GM23338 (cell line): ENCODE measurements at regions not wholly inside any gene's neighbourhood (a gene's known extent, or its start where the extent isn't known, plus 50 kb on each side); places are given as distances from the start of the nearest gene placed in this dataset.

Experiments used
- ATAC-seq: fragments of 200-7000 bp; cut with Tn5 transposase; 3 replicates; pipeline ENCODE4 v1.9.1; 2020
- DNase-seq: peaks from one replicate; pipeline ENCODE4 v3.0.0-alpha.2; 2015; ENCODE audit warnings: low spot score
- H2AFZ ChIP-seq: fragments of 200-600 bp; sonication (generic); 2 replicates; pipeline ENCODE4 v1.8.0; 2016; ENCODE audit warnings: antibody characterized with exemption, mild to moderate bottlenecking, moderate library complexity
- H3F3A ChIP-seq: fragments of 200-600 bp; sonication (generic); replicated peaks from 2 replicates; pipeline ENCODE4 v1.8.0; 2017; ENCODE audit warnings: antibody characterized with exemption, mixed run types, low read depth
- H3K27ac ChIP-seq: fragments of 200-600 bp; sonication (generic); 2 replicates; pipeline ENCODE4 v1.6.1; 2016; ENCODE audit warnings: low read depth
- H3K27me3 ChIP-seq: fragments of 200-600 bp; sonication (generic); 2 replicates; pipeline ENCODE4 v1.8.0; 2016; ENCODE audit warnings: mild to moderate bottlenecking, mixed run types, moderate library complexity; ENCODE audit not compliant: insufficient read depth
- H3K36me3 ChIP-seq: fragments of 200-600 bp; sonication (generic); 2 replicates; pipeline ENCODE4 v1.8.0; 2016; ENCODE audit warnings: mild to moderate bottlenecking; ENCODE audit not compliant: insufficient read depth
- H3K4me1 ChIP-seq: fragments of 200-600 bp; sonication (generic); 2 replicates; pipeline ENCODE4 v1.8.0; 2016; ENCODE audit warnings: mild to moderate bottlenecking, moderate library complexity; ENCODE audit not compliant: insufficient read depth
- H3K4me2 ChIP-seq: fragments of 200-600 bp; sonication (generic); 2 replicates; pipeline ENCODE4 v1.7.1; 2017; ENCODE audit warnings: mixed run types
- H3K4me3 ChIP-seq: fragments of 200-600 bp; sonication (generic); 2 replicates; pipeline ENCODE4 v1.6.1; 2016; ENCODE audit warnings: mixed run types
- H3K79me2 ChIP-seq: fragments of 200-600 bp; sonication (generic); replicated peaks from 2 replicates; pipeline ENCODE4 v1.8.0; 2017; ENCODE audit warnings: mild to moderate bottlenecking; ENCODE audit not compliant: insufficient read depth
- H3K9me2 ChIP-seq: fragments of 200-600 bp; sonication (generic); 2 replicates; pipeline ENCODE4 v1.8.0; 2017; ENCODE audit not compliant: insufficient read depth
- H4K20me1 ChIP-seq: fragments of 200-600 bp; sonication (generic); replicated peaks from 2 replicates; pipeline ENCODE4 v1.8.0; 2017; ENCODE audit warnings: mild to moderate bottlenecking; ENCODE audit not compliant: insufficient read depth
- H3K27ac Mint-ChIP-seq: 2 replicates; pipeline ENCODE4 v1.8.0; 2020; ENCODE audit warnings: inconsistent platforms, mild to moderate bottlenecking, moderate library complexity, mixed read lengths
- H3K27me3 Mint-ChIP-seq: 3 replicates; pipeline ENCODE4 v1.8.0; 2022; ENCODE audit warnings: low read depth, mild to moderate bottlenecking, moderate library complexity, mixed read lengths, inconsistent platforms; ENCODE audit not compliant: insufficient read depth, poor library complexity
- H3K36me3 Mint-ChIP-seq: 3 replicates; pipeline ENCODE4 v1.8.0; 2021; ENCODE audit warnings: low read depth, mild to moderate bottlenecking, inconsistent platforms, moderate library complexity, mixed read lengths
- H3K4me1 Mint-ChIP-seq: 3 replicates; pipeline ENCODE4 v1.8.0; 2020; ENCODE audit warnings: mild to moderate bottlenecking, inconsistent platforms, mixed read lengths
- H3K4me3 Mint-ChIP-seq: 3 replicates; pipeline ENCODE4 v1.8.0; 2021; ENCODE audit warnings: moderate library complexity, mild to moderate bottlenecking, inconsistent platforms, mixed read lengths
- H3K9me3 Mint-ChIP-seq: 3 replicates; pipeline ENCODE4 v1.8.0; 2020; ENCODE audit warnings: moderate library complexity, mild to moderate bottlenecking, inconsistent platforms, mixed read lengths
- EZH2 ChIP-seq: fragments of 200-600 bp; sonication (generic); IDR thresholded peaks from one replicate; pipeline ENCODE4 v1.8.0; 2017; ENCODE audit warnings: antibody characterized with exemption, mild to moderate bottlenecking, low read depth; ENCODE audit not compliant: unreplicated experiment
- EZH2phosphoT487 ChIP-seq: fragments of 200-600 bp; sonication (generic); IDR thresholded peaks from one replicate; pipeline ENCODE4 v1.8.1; 2018; ENCODE audit warnings: antibody characterized with exemption; ENCODE audit not compliant: unreplicated experiment
- JUNB ChIP-seq: IDR thresholded peaks from one replicate; pipeline ENCODE4 v1.6.1; 2016; ENCODE audit warnings: antibody characterized with exemption; ENCODE audit not compliant: unreplicated experiment
- NANOG ChIP-seq: IDR thresholded peaks from 2 replicates; pipeline ENCODE4 v1.6.1; 2016; ENCODE audit warnings: antibody characterized with exemption, borderline replicate concordance
- POLR2AphosphoS5 ChIP-seq: IDR thresholded peaks from 2 replicates; pipeline ENCODE4 v1.6.1; 2016; ENCODE audit warnings: antibody characterized with exemption, low read depth
- STAT1 ChIP-seq: IDR thresholded peaks from one replicate; pipeline ENCODE4 v1.6.1; 2016; ENCODE audit warnings: antibody characterized with exemption; ENCODE audit not compliant: unreplicated experiment
- ZNF331 ChIP-seq: fragments of 250-450 bp; sonication (Bioruptor Pico); IDR thresholded peaks from 2 replicates; pipeline ENCODE4 v1.5.0; 2020; ENCODE audit warnings: low read depth, mild to moderate bottlenecking, moderate library complexity
- TF ChIP-seq, protein P1 (sequence below): fragments of 250-450 bp; sonication (Bioruptor Pico); IDR thresholded peaks from 2 replicates; pipeline ENCODE4 v1.5.0; 2020; ENCODE audit warnings: mild to moderate bottlenecking, moderate library complexity
- TF ChIP-seq, protein P2 (sequence below): IDR thresholded peaks from one replicate; pipeline ENCODE4 v1.6.1; 2018; ENCODE audit warnings: antibody characterized with exemption; ENCODE audit not compliant: unreplicated experiment
- TF ChIP-seq, protein P3 (sequence below): IDR thresholded peaks from 2 replicates; pipeline ENCODE4 v1.6.1; 2016; ENCODE audit warnings: antibody characterized with exemption

DNA sequence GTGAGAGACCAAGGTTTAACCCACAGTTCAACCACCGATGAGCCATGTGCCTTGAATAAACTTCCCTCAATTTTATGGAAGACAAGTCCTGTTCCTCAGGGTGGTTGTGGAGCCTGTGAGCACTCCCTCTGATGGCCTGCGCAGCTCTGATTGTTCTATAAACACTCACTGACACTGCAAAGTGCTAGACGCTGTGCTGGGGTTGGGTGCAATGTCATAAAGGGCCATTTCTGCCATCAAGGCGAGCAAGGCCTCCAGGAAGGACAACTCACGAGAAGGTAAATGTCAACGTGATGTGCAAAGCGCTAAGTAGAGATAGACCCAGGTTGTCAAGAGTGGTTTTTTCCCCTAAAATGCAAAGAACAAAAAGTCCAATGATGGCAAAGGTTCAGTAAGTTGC, 75.7 kb upstream of the SYT6 start (continued):
- TF ChIP-seq, protein P1, sequence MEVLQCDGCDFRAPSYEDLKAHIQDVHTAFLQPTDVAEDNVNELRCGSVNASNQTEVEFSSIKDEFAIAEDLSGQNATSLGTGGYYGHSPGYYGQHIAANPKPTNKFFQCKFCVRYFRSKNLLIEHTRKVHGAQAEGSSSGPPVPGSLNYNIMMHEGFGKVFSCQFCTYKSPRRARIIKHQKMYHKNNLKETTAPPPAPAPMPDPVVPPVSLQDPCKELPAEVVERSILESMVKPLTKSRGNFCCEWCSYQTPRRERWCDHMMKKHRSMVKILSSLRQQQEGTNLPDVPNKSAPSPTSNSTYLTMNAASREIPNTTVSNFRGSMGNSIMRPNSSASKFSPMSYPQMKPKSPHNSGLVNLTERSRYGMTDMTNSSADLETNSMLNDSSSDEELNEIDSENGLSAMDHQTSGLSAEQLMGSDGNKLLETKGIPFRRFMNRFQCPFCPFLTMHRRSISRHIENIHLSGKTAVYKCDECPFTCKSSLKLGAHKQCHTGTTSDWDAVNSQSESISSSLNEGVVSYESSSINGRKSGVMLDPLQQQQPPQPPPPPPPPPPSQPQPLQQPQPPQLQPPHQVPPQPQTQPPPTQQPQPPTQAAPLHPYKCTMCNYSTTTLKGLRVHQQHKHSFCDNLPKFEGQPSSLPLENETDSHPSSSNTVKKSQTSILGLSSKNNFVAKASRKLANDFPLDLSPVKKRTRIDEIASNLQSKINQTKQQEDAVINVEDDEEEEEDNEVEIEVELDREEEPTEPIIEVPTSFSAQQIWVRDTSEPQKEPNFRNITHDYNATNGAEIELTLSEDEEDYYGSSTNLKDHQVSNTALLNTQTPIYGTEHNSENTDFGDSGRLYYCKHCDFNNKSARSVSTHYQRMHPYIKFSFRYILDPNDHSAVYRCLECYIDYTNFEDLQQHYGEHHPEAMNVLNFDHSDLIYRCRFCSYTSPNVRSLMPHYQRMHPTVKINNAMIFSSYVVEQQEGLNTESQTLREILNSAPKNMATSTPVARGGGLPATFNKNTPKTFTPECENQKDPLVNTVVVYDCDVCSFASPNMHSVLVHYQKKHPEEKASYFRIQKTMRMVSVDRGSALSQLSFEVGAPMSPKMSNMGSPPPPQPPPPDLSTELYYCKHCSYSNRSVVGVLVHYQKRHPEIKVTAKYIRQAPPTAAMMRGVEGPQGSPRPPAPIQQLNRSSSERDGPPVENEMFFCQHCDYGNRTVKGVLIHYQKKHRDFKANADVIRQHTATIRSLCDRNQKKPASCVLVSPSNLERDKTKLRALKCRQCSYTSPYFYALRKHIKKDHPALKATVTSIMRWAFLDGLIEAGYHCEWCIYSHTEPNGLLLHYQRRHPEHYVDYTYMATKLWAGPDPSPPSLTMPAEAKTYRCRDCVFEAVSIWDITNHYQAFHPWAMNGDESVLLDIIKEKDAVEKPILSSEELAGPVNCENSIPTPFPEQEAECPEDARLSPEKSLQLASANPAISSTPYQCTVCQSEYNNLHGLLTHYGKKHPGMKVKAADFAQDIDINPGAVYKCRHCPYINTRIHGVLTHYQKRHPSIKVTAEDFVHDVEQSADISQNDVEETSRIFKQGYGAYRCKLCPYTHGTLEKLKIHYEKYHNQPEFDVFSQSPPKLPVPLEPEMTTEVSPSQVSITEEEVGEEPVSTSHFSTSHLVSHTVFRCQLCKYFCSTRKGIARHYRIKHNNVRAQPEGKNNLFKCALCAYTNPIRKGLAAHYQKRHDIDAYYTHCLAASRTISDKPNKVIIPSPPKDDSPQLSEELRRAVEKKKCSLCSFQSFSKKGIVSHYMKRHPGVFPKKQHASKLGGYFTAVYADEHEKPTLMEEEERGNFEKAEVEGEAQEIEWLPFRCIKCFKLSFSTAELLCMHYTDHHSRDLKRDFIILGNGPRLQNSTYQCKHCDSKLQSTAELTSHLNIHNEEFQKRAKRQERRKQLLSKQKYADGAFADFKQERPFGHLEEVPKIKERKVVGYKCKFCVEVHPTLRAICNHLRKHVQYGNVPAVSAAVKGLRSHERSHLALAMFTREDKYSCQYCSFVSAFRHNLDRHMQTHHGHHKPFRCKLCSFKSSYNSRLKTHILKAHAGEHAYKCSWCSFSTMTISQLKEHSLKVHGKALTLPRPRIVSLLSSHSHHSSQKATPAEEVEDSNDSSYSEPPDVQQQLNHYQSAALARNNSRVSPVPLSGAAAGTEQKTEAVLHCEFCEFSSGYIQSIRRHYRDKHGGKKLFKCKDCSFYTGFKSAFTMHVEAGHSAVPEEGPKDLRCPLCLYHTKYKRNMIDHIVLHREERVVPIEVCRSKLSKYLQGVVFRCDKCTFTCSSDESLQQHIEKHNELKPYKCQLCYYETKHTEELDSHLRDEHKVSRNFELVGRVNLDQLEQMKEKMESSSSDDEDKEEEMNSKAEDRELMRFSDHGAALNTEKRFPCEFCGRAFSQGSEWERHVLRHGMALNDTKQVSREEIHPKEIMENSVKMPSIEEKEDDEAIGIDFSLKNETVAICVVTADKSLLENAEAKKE (CRISPR knock-in tag): no peak
- TF ChIP-seq ZNF331 (CRISPR knock-in tag): no peak
- TF ChIP-seq STAT1: no peak
- no peak for TF ChIP-seq NANOG
- TF ChIP-seq, protein P2, sequence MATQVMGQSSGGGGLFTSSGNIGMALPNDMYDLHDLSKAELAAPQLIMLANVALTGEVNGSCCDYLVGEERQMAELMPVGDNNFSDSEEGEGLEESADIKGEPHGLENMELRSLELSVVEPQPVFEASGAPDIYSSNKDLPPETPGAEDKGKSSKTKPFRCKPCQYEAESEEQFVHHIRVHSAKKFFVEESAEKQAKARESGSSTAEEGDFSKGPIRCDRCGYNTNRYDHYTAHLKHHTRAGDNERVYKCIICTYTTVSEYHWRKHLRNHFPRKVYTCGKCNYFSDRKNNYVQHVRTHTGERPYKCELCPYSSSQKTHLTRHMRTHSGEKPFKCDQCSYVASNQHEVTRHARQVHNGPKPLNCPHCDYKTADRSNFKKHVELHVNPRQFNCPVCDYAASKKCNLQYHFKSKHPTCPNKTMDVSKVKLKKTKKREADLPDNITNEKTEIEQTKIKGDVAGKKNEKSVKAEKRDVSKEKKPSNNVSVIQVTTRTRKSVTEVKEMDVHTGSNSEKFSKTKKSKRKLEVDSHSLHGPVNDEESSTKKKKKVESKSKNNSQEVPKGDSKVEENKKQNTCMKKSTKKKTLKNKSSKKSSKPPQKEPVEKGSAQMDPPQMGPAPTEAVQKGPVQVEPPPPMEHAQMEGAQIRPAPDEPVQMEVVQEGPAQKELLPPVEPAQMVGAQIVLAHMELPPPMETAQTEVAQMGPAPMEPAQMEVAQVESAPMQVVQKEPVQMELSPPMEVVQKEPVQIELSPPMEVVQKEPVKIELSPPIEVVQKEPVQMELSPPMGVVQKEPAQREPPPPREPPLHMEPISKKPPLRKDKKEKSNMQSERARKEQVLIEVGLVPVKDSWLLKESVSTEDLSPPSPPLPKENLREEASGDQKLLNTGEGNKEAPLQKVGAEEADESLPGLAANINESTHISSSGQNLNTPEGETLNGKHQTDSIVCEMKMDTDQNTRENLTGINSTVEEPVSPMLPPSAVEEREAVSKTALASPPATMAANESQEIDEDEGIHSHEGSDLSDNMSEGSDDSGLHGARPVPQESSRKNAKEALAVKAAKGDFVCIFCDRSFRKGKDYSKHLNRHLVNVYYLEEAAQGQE: no peak
- no peak for TF ChIP-seq JUNB
- no peak for TF ChIP-seq POLR2AphosphoS5

DNA sequence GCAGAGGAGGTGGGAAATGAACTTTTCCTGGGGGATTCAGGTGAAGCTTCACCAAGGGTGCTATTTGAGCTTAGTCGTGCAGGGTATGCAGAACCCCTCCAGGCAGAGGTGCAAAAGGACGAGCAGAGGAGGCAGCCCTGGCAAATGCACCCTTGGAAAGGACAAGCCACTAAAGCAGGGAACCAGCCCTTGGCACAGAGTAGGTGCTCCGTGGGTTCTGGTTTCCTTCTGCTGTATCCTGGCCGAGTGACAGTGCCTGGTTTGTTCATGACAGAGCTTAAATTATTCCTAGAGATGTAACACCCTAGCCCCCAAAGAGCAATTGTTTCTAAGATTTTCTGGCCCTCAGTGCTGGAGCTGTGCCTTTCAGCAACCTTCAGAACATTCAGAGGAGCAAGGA, 73.4 kb upstream of the SYT6 start:
- Histone ChIP-seq H3K9me2 (peaks cover 2% of the 10 kb centered on the region; the same call in 1 of the 2 replicates), H3K36me3 (no peaks in the 10 kb centered on the region), H3K4me1 (no peaks in the 10 kb centered on the region), H2AFZ (no peak overlapping the region), H3K79me2 (no peaks in the 10 kb centered on the region), H3K4me2 (no peak overlapping the region), H3K4me3 (no peak overlapping the region), H3K27ac (no peak overlapping the region), H4K20me1 (no peaks in the 10 kb centered on the region), H3K27me3 (no peaks in the 10 kb centered on the region), H3F3A (no peaks in the 10 kb centered on the region)
- Mint-ChIP-seq H3K27me3 (peaks cover 6% of the 10 kb centered on the region), H3K4me1 (no peaks in the 10 kb centered on the region), H3K4me3 (no peak overlapping the region), H3K36me3 (no peaks in the 10 kb centered on the region), H3K27ac (no peak overlapping the region), H3K9me3 (no peaks in the 10 kb centered on the region)
- no peak for TF ChIP-seq JUNB
- no peak for TF ChIP-seq NANOG
- TF ChIP-seq EZH2: no peak
- TF ChIP-seq STAT1: no peak
- TF ChIP-seq ZNF331 (CRISPR knock-in tag): no peak
- TF ChIP-seq, protein P3, sequence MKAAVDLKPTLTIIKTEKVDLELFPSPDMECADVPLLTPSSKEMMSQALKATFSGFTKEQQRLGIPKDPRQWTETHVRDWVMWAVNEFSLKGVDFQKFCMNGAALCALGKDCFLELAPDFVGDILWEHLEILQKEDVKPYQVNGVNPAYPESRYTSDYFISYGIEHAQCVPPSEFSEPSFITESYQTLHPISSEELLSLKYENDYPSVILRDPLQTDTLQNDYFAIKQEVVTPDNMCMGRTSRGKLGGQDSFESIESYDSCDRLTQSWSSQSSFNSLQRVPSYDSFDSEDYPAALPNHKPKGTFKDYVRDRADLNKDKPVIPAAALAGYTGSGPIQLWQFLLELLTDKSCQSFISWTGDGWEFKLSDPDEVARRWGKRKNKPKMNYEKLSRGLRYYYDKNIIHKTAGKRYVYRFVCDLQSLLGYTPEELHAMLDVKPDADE: no peak
- TF ChIP-seq EZH2phosphoT487: no peak
- ATAC-seq (no peak), DNase-seq (no peak)
